ENCODE measurements at regions not wholly inside any gene's neighbourhood (a gene's known extent, or its start where the extent isn't known, plus 50 kb on each side); places are given as distances from the start of the nearest gene placed in this dataset.

DNA sequence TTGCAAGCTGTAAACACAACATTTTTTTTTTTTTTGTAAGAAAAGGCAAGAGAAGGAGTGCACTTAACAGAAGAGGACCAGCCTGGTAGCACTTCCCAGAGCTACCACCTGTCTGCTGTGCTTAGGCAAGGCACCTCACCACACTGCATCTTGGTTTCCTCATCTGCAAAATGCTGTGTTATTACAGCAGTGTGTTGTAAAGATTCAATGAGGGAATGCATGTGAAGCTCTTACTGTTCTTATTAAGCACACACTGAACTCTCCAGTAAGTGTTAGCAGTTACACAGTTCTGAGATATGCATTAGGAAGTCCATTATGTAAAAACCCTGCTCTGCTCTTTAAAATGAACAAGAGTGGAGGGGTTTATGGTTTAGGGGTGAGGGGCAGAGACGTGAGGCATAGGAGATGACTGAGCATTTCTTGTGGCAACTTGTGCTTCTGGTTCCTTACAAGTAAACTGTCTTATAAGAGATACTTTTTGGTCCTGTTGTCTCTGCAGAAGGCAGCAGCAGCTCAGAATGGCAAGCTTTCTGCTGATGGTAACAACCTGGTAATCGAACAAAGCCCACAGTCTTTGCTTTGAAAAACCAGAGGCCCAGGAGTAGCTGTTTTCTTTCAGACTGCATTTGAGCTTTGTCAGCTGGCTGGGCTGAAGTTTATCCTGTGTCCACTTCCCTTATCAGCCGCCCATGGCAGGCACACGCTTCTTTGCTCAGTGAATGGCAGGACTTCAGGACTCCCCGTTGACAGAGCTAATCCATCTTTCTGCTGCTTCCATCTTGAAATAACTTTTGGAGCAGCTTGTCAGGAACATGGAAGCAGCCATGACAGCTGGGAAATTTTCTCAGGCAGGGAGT is 98.8 kb upstream of the BMPER start:
- H3K27ac ChIP-seq (ENCODE audit: low read length), result no peak overlapping the region
- no peak for ATAC-seq
- no peak for DNase-seq (ENCODE audit: low read depth, low spot score)
- intact Hi-C loops (cut with micrococcal nuclease; ENCODE audit: unreplicated experiment), result no loop called here
- no TSS peak for BruUV-seq (replicated peaks)
- TF ChIP-seq, protein P1, sequence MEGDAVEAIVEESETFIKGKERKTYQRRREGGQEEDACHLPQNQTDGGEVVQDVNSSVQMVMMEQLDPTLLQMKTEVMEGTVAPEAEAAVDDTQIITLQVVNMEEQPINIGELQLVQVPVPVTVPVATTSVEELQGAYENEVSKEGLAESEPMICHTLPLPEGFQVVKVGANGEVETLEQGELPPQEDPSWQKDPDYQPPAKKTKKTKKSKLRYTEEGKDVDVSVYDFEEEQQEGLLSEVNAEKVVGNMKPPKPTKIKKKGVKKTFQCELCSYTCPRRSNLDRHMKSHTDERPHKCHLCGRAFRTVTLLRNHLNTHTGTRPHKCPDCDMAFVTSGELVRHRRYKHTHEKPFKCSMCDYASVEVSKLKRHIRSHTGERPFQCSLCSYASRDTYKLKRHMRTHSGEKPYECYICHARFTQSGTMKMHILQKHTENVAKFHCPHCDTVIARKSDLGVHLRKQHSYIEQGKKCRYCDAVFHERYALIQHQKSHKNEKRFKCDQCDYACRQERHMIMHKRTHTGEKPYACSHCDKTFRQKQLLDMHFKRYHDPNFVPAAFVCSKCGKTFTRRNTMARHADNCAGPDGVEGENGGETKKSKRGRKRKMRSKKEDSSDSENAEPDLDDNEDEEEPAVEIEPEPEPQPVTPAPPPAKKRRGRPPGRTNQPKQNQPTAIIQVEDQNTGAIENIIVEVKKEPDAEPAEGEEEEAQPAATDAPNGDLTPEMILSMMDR (IDR thresholded peaks at IDR 0.05), result no peak
- TF ChIP-seq SIN3A (IDR thresholded peaks at IDR 0.05; ENCODE audit: borderline replicate concordance, insufficient read depth, low read depth, low read length) (no peak), POLR2AphosphoS5 (IDR thresholded peaks at IDR 0.05; ENCODE audit: low read depth, low read length) (no peak), TCF7L2 (IDR thresholded peaks at IDR 0.05; ENCODE audit: low read depth, low read length) (no peak)
- TF ChIP-seq, protein P2, sequence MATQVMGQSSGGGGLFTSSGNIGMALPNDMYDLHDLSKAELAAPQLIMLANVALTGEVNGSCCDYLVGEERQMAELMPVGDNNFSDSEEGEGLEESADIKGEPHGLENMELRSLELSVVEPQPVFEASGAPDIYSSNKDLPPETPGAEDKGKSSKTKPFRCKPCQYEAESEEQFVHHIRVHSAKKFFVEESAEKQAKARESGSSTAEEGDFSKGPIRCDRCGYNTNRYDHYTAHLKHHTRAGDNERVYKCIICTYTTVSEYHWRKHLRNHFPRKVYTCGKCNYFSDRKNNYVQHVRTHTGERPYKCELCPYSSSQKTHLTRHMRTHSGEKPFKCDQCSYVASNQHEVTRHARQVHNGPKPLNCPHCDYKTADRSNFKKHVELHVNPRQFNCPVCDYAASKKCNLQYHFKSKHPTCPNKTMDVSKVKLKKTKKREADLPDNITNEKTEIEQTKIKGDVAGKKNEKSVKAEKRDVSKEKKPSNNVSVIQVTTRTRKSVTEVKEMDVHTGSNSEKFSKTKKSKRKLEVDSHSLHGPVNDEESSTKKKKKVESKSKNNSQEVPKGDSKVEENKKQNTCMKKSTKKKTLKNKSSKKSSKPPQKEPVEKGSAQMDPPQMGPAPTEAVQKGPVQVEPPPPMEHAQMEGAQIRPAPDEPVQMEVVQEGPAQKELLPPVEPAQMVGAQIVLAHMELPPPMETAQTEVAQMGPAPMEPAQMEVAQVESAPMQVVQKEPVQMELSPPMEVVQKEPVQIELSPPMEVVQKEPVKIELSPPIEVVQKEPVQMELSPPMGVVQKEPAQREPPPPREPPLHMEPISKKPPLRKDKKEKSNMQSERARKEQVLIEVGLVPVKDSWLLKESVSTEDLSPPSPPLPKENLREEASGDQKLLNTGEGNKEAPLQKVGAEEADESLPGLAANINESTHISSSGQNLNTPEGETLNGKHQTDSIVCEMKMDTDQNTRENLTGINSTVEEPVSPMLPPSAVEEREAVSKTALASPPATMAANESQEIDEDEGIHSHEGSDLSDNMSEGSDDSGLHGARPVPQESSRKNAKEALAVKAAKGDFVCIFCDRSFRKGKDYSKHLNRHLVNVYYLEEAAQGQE (IDR thresholded peaks at IDR 0.05; ENCODE audit: insufficient read depth in 1 of 2, low read depth in 2 of 2, low read length in 1 of 2), result no peak
- no peak overlapping the region for H3K4me3 ChIP-seq (ENCODE audit: low read depth in 2 of 2, low read length in 2 of 2)
- H3K9me3 ChIP-seq (ENCODE audit: control insufficient read depth, insufficient read depth, low read depth, low read length), result no peaks in the 10 kb centered on the region
- no peaks in the 10 kb centered on the region for H3K36me3 ChIP-seq (ENCODE audit: control insufficient read depth, insufficient read depth, low read length)
- H3K27me3 ChIP-seq (ENCODE audit: control insufficient read depth, insufficient read depth, low read length), result no peaks in the 10 kb centered on the region; the same call in 1 of the 2 replicates
- H3K4me1 ChIP-seq (ENCODE audit: control insufficient read depth, insufficient read depth, low read length), result no peaks in the 10 kb centered on the region
- in situ Hi-C loops (cut with HindIII; ENCODE audit: low pct_unique_long_range_greater_than_20kb, low sequenced_read_pairs), result no loop called here
- CTCF ChIA-PET, result interaction anchor here (0.6 kb wide), 1 partner anchor 98 kb away, joined by 5 read pairs; no protein-coding TSS in a partner anchor
- POLR2A ChIA-PET, result no interaction called here

DNA sequence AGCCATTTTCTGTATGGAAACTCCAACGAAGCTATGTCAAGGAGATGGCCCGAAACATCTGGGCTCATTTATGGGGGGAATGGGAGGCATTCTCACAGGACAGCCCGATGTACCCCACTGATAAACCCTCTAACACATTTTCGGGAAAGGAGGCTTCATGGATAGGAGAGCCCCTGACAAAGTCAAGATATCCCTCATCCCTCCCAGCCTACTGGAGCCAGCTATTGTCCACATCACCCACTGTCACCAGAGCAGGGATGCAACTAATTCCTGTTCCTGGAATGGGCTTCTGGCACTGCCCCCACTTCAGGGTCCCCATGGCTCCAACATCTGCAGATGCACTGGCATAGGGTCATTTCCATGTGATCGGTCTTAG is 98.2 kb upstream of the BMPER start:
- POLR2A ChIA-PET, result no interaction called here
- DNase-seq (ENCODE audit: low read depth, low spot score) (no peak), ATAC-seq (no peak)
- TF ChIP-seq SIN3A (IDR thresholded peaks at IDR 0.05; ENCODE audit: borderline replicate concordance, insufficient read depth, low read depth, low read length) (no peak), POLR2AphosphoS5 (IDR thresholded peaks at IDR 0.05; ENCODE audit: low read depth, low read length) (no peak)
- TF ChIP-seq, protein P2 (IDR thresholded peaks at IDR 0.05; ENCODE audit: insufficient read depth in 1 of 2, low read depth in 2 of 2, low read length in 1 of 2), result no peak
- in situ Hi-C loops (cut with HindIII; ENCODE audit: low pct_unique_long_range_greater_than_20kb, low sequenced_read_pairs), result no loop called here
- no TSS peak for BruUV-seq (replicated peaks)
- Histone ChIP-seq H3K4me3 (ENCODE audit: low read depth in 2 of 2, low read length in 2 of 2) (no peak overlapping the region), H3K27me3 (ENCODE audit: control insufficient read depth, insufficient read depth, low read length) (no peaks in the 10 kb centered on the region; the same call in 1 of the 2 replicates), H3K36me3 (ENCODE audit: control insufficient read depth, insufficient read depth, low read length) (no peaks in the 10 kb centered on the region), H3K4me1 (ENCODE audit: control insufficient read depth, insufficient read depth, low read length) (no peaks in the 10 kb centered on the region), H3K9me3 (ENCODE audit: control insufficient read depth, insufficient read depth, low read depth, low read length) (no peaks in the 10 kb centered on the region), H3K27ac (ENCODE audit: low read length) (no peak overlapping the region)
- CTCF ChIA-PET, result no interaction called here
- intact Hi-C loops (cut with micrococcal nuclease; ENCODE audit: unreplicated experiment), result no loop called here
